Uterus (tissue), 3 donors: ENCODE measurements at regions not wholly inside any gene's neighbourhood (a gene's known extent, or its start where the extent isn't known, plus 50 kb on each side); places are given as distances from the start of the nearest gene placed in this dataset.
"Not testable (repeated sequence)": the region's sequence is repeated elsewhere in the genome, so short reads cannot be mapped to it uniquely, and the experiment has no call there.

Experiments
- DNase-seq, 2 donors: peaks; one replicate each; pipeline ENCODE4 v3.0.0-alpha.2; 2019 to 2020
- H3K27ac ChIP-seq, 2 donors: fragments of 200-600 bp; sonication (generic); 1 replicate in 1 of 2; 2 replicates in 1 of 2; pipeline ENCODE4 v1.5.1; 2016 to 2018
- H3K27me3 ChIP-seq, 2 donors: fragments of 200-600 bp; sonication (generic); one replicate each; pipeline ENCODE4 v1.5.1; 2018 to 2019; ENCODE audit warnings: control low read depth in 1 of 2
- H3K36me3 ChIP-seq, 2 donors: fragments of 200-600 bp; sonication (generic); one replicate each; pipeline ENCODE4 v1.5.1; 2019; ENCODE audit warnings: control low read depth in 1 of 2
- H3K4me1 ChIP-seq, 2 donors: fragments of 200-600 bp; sonication (generic); one replicate each; pipeline ENCODE4 v1.5.1; 2018 to 2019; ENCODE audit warnings: control low read depth in 1 of 2
- H3K4me3 ChIP-seq, 2 donors: fragments of 200-600 bp; sonication (generic); 1 replicate in 1 of 2; 2 replicates in 1 of 2; pipeline ENCODE4 v1.5.1; 2018 to 2019; ENCODE audit warnings: mild to moderate bottlenecking in 1 of 2
- H3K9me3 ChIP-seq, 2 donors: fragments of 200-600 bp; sonication (generic); one replicate each; pipeline ENCODE4 v1.5.1; 2019; ENCODE audit warnings: control low read depth in 1 of 2
- CTCF ChIP-seq, 4 experiments: fragments of 200-600 bp in 2 of 4; fragments of 450-650 bp in 2 of 4; sonication (generic) in 2 of 4; IDR thresholded peaks; one replicate each; pipeline ENCODE4 v1.5.1; 2016 to 2019; ENCODE audit warnings: antibody characterized with exemption in 4 of 4, mild to moderate bottlenecking in 2 of 4, moderate library complexity in 1 of 4
- POLR2A ChIP-seq, 2 donors: fragments of 450-650 bp; IDR thresholded peaks; one replicate each; pipeline ENCODE4 v1.6.1; 2016; ENCODE audit warnings: antibody characterized with exemption in 2 of 2, mild to moderate bottlenecking in 1 of 2, moderate library complexity in 1 of 2
- intact Hi-C: fragments of 100-400 bp; cut with DNase I; formaldehyde crosslinking; loops from one replicate; pipeline ENCODE4 v1.15.1; 2023; ENCODE audit warnings: low total_unique reads
- donor health status: DM: yes; HTN: yes; CAD: no.

DNA sequence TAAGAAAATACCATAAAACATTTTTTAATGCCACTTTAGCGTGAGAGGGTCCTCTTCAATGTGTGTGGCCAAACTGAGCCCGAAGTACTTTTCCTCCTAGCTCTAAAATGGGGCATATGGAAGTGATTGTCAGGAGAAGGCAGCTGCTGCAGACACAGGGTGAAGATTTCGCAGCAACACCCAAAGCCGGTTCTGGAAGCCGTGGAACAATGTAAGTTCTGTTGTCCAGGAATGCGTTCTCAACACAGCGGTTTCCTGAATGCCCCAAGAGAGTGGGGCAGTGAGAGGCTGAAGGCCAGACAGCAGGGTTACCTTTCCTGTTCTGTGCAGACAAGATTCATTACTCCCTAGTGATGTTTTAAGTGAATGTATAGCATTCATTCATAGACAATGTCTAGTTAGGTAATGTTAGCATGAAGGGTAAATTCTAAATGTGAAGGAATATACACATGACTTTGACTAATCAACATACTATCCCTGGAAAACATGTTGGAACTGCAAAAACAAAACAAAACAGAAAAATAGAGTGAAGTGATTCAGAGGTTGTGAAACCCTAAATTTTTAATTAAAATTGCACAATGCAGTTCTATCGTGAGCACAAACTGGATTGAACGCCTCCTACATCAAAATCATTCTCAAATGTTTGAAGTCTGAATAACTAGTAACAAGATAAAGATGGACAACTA lies 197.0 kb upstream of the SEMA6A start:
- no peaks in the 10 kb centered on the region for H3K9me3 ChIP-seq
- H3K27me3 ChIP-seq: no peaks in the 10 kb centered on the region
- H3K36me3 ChIP-seq: no peaks in the 10 kb centered on the region
- H3K4me1 ChIP-seq: no peaks in the 10 kb centered on the region
- intact Hi-C loops: no loop called here
- DNase-seq: no peak
- H3K4me3 ChIP-seq: no peak overlapping the region
- H3K27ac ChIP-seq: no peak overlapping the region
- no peak for TF ChIP-seq POLR2A (IDR thresholded peaks at IDR 0.05)
- no peak for TF ChIP-seq CTCF (IDR thresholded peaks at IDR 0.05)

GRCh38 chr5:116769953-116770352 lies 195.3 kb upstream of the SEMA6A start:
- DNase-seq, H3K27ac ChIP-seq, H3K36me3 ChIP-seq, H3K9me3 ChIP-seq, H3K4me3 ChIP-seq, H3K4me1 ChIP-seq, intact Hi-C loops, H3K27me3 ChIP-seq: not testable (repeated sequence)

DNA sequence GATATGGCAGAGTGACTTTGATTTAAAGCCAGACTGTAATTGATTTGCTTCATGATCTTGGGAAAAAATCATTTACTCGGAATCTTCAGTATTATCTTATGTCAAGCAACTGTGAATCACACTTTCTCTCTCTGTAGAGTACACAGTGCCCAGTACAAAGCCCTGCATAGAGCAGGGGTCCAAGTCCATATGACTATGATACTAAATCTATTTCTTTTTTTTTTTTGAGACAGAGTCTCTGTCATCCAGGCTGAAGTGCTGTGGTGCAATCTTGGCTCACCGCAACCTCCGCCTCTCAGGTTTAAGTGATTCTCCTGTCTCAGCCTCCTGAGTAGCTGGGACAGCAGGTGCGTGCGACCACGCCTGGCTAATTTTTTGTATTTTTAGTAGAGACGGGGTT lies 194.8 kb upstream of the SEMA6A start:
- no peak overlapping the region for H3K4me3 ChIP-seq
- intact Hi-C loops: no loop called here
- TF ChIP-seq CTCF (IDR thresholded peaks at IDR 0.05) (no peak), POLR2A (IDR thresholded peaks at IDR 0.05) (no peak)
- H3K4me1 ChIP-seq: no peaks in the 10 kb centered on the region
- no peak for DNase-seq
- no peaks in the 10 kb centered on the region for H3K27me3 ChIP-seq
- H3K9me3 ChIP-seq: no peaks in the 10 kb centered on the region
- no peak overlapping the region for H3K27ac ChIP-seq
- H3K36me3 ChIP-seq: no peaks in the 10 kb centered on the region

DNA sequence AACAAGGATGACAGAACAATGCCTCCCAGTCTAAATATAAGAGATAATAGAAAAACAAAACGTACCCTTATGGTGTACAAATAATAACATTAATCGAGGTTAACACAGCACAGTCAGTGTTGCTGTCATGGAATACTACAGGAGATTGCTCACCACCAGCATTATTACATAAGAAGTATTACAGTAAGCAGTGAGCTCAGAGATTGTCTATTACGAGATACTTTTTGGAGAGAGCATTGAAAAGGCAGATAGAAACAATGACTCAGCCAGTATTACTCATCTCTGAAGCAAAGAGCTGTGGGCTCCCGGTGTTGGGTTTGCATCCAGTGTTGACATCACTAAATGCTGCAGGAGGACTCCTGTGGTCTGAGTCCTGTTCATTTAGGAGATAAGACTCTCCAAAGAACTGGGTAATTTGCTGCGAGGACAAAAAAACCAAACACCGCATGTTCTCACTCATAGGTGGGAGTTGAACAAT lies 191.9 kb upstream of the SEMA6A start:
- no peak overlapping the region for H3K4me3 ChIP-seq
- no peak overlapping the region for H3K27ac ChIP-seq
- TF ChIP-seq POLR2A (IDR thresholded peaks at IDR 0.05): no peak
- no peak for TF ChIP-seq CTCF (IDR thresholded peaks at IDR 0.05)
- no peaks in the 10 kb centered on the region for H3K36me3 ChIP-seq
- DNase-seq: peak; percentile 29 to 42
- H3K27me3 ChIP-seq: no peaks in the 10 kb centered on the region
- H3K9me3 ChIP-seq: no peaks in the 10 kb centered on the region
- intact Hi-C loops: no loop called here
- no peaks in the 10 kb centered on the region for H3K4me1 ChIP-seq

GRCh38 chr5:116765441-116765840 lies 190.8 kb upstream of the SEMA6A start:
- Histone ChIP-seq H3K36me3 (no peaks in the 10 kb centered on the region), H3K9me3 (no peaks in the 10 kb centered on the region)
- intact Hi-C loops: no loop called here

More at GRCh38 chr5:116765441-116765840, 190.8 kb upstream of the SEMA6A start:
- Histone ChIP-seq H3K4me1 (no peaks in the 10 kb centered on the region), H3K27ac (no peak overlapping the region), H3K4me3 (no peak overlapping the region), H3K27me3 (no peaks in the 10 kb centered on the region)
- DNase-seq: no peak
- no peak for TF ChIP-seq CTCF (IDR thresholded peaks at IDR 0.05)
- no peak for TF ChIP-seq POLR2A (IDR thresholded peaks at IDR 0.05)
